Amygdala (tissue), 56 donors: ENCODE measurements at regions not wholly inside any gene's neighbourhood (a gene's known extent, or its start where the extent isn't known, plus 50 kb on each side); places are given as distances from the start of the nearest gene placed in this dataset.
"Not testable (repeated sequence)": the region's sequence is repeated elsewhere in the genome, so short reads cannot be mapped to it uniquely, and the experiment has no call there.

ENCODE experiments used
- DNase-seq, 56 donors: peaks; one replicate each; lab custom pipeline; 2025; lab: John Stamatoyannopoulos, UW

DNA sequence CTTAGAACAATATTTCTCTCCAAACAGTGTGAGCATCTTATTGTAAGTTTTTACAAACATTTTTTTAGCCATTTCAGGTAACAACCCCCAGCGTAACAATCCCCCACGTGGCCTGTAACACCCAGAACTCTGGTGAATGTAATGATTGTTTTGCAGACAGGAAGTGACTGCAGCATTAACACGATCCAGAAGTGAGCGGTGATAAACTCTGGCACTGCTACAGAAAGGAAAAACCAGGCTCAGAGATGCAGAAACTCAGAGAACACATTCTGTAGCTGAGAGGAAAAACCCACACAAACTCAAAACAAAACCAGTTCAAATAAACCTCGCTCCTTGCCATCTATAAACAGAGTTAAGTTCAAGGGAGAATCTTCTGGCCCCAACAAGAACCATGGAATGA, 285.7 kb downstream of the FGFR2 start:
- DNase-seq, result peak in 1 of 56 donors; percentile 4

DNA sequence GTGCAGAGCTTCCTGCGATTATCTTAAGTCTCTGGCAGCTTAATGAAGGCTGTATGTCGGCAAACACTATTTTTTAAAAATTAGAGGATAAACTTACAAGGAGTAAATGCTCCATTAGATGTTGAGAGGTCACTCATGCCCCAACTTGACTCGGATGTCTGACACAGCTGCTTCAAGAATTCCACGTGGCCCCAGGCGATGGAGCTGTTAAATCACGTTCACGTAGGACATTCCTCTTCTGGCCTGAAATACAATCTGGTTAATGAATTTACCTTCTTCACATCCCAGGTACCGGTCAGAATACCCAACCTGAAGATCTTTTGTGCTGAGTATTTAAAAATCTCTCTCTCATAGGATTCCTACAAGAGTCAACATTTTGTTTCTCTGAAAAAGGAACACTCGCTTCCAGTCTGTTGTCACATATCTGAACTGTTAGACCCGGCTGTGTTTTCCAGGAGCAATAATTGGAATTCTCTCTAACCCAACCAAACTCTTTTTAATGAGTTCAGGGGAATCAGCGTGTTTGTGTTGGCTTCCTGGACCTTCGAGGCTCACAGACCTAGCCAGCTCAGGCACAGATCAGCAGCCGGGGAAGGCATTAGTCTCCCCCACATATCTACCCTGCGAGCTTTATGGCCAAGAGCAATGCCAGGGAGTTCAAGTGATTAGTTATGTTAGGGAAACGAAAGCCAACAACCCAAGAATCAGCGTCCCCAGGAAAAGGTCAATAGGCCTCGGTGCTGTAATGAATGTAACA, 284.9 kb downstream of the FGFR2 start:
- no peak for DNase-seq

DNA sequence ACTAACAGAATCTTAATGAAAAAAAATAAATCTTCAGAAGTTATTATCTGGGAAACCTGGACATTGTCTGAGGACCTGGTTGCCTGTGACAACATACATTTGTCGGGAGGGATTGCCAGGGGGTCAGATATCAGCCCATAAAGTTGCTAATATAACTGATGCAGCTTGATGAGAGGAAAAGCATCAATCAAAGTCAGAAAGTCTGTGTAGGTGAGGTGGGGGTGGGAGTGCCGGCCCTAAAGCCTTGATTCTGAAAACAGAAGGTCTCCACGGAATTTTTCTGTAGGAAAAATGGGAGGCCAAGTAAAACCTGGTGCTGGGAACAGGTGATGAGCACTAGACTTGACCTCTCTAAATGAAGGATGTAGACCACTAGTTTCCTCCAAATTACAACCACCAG, 281.8 kb downstream of the FGFR2 start:
- DNase-seq, result no peak

DNA sequence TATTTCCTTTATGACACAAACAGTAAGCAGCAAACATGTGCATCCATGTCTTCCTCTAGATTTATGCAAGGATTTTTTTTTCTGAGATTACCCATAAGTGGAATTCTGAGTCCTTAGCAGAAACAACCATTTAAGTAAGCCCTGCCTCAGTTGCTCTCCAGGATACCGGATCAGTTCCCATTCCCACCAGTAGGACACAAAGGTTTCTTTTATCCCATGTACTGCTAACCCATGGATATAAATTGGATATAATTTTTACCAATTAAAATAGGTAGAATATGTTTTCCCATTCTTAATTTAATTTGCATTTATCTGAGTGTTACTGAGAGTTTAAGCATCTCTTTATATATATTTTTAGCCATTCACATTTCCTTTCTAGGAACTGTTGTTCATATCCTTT, 280.9 kb downstream of the FGFR2 start:
- no peak for DNase-seq

DNA sequence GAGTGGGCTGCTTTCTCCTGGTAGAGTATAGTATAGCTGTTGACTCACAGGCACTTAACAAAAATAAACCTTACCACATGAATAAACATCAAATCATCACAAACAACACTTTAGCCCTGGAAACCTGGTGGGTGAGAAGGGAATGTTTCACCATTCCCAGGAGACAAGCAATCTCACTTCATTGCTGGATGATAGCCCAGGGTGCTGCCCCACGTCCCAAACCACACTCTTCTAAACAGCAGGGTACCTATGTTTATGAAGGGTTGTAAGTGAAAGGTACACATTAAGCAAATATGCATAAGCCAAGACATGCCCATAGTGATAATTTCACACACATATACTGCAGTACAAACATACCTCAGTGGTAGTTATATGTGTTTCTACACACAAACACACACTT, 276.2 kb downstream of the FGFR2 start:
- DNase-seq, result no peak

DNA sequence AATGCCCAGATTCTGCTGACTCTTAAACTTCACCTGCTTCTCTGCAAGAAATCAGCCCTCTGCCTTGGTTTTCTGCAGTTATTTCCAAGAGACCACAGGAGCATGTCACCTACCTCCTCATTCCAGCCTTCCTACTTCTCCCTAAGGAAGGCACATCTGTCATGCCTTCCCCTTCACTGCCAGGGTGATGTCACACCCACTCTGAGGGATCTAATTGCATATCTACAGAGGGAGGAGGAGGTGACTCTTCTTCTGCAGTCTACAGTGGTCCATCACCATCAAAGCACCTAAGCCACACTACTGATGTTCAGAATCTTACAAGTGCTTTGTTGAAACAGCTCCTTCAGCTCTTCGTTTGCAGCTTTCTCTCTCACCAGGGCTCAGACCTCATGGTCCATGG, 275.5 kb downstream of the FGFR2 start:
- DNase-seq, result no peak

DNA sequence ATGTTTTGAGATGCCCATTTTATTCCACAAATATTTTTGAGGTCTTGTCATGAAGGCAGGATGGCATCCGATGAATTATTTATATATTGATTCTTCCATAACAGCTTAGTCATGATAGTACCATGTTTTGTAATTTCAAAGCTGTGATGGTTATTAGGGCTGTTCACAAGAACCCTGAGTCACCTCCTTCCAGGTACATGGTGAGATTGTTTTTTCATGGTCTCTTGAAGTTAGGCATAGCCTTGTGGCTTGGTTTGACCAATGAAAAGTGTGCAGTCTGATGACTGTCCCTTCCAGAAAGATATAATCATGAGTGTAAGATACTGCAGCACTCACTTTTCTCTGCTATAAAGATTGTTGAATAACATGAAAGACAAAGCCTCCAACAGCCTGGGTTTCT, 274.8 kb downstream of the FGFR2 start:
- DNase-seq, result no peak

DNA sequence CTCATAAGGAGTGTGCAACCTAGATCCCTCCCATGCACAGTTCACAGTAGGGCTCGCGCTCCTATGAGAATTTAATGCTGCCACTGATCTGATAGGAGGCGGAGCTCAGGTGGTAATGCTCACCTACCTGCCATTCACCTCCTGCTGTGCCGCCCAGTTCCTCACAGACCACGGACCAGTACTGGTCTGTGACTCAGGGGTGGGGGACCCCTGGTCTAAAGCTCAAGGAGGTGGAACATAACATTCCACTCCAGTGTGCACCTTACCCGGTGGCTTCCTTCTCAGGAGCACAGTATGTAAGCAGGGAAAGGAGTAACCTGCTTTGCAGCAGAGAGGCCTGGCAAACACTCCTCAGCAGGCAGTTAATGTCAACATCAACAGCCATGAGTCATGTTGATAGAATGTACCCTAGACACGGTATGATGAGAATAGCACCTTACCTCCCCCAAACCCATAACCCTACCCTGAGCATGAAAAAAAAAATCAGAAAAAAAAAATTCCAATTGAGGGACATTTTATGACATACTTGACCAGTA, 273.5 kb downstream of the FGFR2 start:
- no peak for DNase-seq

DNA sequence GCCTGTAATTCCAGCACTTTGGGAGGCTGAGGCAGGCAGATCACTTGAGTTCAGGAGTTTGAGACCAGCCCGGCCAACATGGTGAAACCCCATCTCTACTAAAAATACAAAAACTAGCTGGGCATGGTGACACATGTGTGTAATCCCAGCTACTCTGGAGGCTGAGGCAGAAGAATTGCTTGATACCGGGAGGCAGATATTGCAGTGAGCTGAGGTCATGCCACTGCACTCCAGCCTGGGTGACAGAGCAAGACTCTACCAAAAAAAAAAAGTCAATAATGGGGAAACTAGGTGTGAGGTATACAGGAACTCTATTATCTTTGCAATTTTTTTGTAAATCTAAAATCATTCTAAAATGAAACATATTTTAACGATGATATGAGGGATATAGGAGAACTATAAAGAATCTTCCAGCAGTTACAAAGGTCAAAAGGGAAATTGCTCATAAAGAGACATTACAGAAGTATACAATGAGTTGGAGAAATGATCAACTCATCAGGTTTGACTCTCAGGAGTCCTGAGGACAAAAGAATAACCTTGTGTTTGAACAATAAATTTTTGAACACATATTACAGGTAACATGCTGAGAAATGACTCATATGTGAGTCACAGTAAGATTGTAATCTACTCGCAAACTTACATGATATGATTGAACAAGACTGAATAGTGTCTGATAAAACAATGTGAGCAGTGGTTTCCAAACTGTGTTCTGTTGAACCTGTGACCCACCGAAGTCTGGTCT, 272.6 kb downstream of the FGFR2 start:
- DNase-seq, result no peak

DNA sequence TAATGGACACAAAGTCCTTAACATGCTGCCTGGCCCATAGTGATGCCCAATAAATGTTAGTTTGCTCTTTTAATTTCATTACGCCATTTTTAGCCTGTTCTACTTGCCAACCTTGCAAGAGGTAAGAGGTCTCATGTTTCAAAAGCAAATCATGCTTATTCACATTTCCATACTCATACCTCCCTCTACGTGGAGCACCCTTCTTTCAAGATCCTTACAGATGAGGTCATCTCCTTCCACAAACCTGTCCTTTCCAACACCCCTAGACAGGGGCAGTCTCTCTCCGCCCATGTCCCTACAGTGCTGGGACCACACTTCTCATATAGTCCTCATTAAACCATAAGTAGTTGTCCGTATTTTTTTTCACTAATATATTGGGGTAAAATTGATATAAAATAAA, 271.3 kb downstream of the FGFR2 start:
- no peak for DNase-seq

DNA sequence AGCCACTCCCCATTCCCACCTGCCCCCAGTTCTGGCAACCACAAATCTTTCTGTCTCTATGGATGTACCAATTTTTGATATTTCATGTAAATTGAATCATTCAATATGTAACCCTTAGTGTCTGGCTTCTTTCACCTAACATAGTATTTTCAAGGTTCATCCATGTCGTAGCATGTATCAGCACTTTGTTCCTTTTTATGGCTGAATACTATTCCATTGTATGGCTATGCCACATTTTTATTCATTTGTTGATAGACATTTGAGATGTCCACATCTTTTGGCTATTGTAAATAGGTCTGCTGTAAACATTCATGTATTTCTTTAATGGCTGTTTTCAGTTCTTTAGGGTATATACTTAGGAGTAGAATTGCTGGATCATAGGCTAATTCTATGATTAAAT, 270.5 kb downstream of the FGFR2 start:
- DNase-seq, result no peak

DNA sequence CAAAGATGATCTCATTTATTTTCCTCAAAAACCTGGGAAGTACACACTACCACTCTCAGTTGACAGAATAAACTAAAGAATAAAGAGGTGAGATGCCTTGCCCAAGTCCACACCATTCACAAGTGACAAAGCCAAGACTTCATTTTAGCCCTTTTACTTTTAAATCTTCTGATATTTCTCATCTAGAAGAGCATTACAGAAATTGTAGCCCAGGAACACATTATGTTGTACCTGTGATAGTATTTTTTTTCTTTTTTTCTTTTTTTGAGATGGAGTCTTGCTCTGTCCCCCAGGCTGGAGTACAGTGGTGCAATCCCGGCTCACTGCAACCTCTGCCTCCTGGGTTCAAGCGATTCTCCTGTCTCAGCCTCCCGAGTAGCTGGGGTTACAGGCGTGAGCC, 268.6 kb downstream of the FGFR2 start:
- not testable (repeated sequence) for DNase-seq

DNA sequence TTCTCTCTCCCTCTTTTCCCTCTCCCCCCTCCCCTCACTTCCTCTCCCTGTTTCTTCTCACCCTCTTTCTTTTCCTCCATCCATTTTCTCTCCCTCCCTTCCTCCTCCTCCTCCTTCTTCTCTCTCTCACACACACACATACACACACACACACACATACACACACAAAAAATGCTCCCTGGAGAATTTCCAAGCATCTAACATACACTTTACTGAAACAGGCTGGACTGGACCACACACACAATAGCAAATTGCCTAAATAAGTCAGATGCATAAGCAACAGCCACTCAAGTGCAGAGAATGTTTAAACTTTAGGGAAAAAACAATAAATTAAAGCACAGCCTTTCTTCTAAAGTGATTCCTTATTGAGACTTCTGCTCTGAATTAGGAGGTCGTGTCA, 267.7 kb downstream of the FGFR2 start:
- DNase-seq, result no peak

DNA sequence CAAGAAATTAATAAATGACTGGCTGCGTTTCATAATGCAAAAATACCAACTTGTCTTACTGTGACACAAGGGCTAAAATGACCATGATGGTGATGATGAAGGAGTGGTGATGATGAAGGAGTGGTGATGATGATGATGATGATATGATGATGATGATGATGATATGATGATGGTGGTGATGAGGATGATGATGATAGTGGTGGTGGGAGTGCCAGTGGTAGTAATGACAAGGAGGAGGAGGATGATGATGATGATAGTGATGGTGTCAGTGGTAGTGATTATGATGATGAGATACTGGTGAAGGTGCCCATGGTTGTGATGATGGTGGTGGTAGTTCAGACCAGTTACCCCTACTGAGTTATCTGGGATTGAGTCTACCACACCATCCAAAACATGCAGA, 265.9 kb downstream of the FGFR2 start:
- no peak for DNase-seq

DNA sequence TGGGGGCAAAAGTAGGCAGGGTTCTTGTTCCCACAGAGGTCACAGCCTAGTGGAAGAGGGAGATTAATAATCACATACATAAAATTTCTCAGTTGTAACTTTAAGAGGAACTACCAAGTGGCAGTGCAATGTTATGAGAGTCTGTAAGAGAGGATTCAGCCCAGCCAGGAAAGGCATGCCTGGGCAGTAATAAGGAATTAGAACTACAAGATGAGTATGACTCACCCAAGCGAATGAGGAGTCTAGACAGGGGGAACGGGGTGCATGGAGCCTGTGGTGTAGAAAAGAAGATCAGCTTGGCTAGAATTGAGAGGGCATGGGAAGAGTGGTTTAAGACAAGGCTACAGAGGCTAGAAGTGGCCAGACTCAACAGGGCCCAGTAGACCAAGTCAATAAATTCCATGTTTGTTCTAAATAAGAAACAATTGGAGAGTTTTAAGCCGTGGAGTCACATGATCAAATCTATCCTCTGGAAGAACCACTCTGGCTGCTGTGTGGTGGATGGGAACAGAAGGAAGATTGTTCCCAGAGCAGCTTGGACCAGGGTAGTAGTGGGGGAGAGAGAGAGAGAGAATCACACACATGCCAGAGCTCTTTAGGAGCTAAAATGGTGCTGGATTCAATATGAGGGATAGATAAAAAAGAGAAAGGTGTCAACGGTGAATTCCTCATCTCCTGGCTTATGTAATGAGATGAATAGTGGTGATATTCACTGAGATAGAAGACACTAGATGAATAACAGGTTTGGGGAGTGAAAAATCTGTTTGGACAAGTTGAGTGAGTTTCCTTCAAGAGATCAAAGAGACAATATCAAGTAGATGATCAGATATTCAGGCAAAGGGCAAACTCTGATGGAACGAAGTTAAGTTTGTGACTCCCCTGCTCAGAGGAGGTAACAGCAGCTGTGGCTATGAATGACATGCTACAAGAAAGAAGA, 265.1 kb downstream of the FGFR2 start:
- peak in 11 of 56 donors; percentile 5 to 28 (median 12) for DNase-seq

DNA sequence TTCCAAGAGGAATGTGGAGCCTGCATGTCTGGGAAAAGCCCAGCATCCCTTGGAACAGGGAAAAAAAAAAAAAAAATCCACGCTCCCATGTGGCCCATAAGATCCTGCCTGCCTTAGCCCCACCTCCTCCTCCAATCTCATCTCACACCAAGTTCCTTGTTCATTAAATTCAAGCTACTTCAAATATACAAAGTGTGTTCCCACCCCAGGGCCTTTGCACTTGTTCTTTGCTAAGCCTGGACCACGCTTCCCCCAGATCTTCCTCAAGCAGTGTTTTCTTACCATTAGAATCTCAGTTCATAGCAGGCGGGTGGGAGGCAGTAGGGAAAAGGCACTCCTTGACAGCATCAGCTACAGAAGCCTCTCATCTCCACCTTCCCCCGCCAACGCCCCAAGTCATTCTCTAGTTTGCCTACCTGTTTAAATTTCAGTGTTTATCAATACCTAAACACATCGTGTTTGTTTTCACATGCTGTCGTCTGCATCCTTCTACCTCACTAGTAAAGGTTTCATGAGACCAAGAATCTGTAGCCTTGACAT, 262.8 kb downstream of the FGFR2 start:
- no peak for DNase-seq

DNA sequence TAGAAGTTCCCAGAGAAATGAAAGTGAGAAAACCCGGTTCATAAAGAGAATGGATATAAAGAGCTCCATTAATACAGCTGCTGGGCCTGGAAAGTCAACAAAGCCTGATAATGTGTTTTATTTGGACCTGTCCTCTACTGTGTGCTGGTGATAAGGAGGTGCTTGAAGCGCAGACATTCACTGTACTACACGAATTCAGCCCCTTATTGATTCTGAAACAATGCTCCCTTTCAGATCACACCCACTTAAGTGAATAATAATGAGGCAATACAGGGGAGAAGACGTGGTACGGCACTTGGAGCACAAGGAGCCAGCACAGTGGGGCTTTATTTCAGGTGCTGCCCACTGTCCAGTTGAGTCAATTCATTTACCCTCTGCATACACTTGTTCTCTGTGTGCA, 260.8 kb downstream of the FGFR2 start:
- DNase-seq, result peak in 2 of 56 donors; percentile 1 to 45

DNA sequence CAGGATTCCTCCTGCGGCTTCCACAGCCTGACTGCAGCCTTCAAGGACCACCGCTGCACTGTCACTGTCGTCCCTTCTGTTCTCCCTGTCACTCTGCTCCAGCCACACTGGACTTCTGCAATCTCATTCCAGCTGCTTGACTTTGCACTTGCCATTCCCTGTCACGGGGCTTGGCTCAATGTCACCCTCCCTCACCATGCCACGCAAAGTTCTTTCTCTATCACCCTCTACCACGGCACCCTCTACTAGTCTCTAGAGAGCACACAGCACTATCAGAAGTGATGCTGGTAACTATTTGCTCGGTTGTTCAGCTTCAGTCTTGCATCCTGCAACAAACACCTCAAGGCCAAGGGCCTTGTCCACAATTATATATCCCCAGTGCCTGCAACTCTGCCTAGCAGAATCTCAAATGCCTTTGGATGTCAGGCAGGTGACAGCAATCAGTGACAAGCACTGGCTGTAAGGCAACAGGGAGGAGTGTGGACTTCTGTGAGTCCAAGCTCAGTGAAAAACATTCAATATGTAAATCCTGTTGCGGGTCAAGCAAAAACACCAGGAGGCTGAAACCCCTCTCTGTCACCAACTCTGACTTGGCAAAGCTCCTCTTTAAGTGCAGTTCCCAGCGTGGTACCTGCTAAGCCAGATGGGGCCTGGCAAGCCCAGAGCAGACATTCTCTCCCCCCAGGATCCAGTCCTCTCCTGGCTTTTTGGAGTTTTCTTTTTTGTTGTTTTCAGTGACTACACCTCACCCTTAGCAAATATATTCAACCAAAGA, 259.9 kb downstream of the FGFR2 start:
- no peak for DNase-seq

DNA sequence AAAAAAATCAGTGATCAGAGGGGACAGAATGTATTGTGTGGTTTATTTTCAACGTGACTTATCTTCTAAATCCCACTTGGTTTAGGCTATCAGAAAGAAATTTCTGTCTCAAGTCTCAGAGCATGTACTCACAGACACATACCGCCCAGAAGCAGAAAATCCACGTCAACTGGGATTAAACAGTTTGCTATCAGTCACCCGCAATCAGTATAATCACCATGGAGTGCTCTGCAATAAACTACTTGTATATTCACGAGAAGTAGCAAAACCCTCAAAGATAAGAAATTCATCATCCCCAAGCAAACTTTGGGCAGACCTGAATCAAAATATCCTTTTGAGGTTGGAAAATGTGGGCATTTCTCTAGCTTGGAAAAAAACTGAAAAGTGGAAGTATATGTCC, 259.1 kb downstream of the FGFR2 start:
- no peak for DNase-seq
